ENCODE measurements at regions not wholly inside any gene's neighbourhood (a gene's known extent, or its start where the extent isn't known, plus 50 kb on each side); places are given as distances from the start of the nearest gene placed in this dataset.

DNA sequence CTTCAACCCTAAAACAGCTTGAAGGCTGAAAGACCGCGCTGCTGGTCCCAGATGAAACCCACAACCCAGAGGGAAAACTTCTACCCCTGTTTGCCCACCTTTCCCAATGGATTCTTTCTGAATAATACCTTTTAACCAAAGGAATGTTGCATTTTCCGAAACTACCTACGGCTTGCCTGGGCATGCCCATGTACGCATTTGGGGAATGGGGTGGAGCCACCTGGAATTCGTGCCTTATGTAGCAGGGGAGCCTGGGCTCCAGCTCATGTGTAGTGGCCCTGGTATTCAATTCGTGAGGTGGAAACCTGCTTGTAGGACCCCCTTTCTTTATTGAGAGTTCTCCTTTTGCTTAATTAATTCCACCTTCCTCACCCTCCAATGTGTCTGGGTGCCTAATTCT, 256.6 kb upstream of the RGS18 start:
- peaks cover 0 to 5% (median 0%) of the 10 kb centered on the region in 5 experiments for H3K9me3 ChIP-seq (ENCODE audit: control extremely low read depth in 1 of 5, control insufficient read depth in 4 of 5, insufficient read depth in 2 of 5, low read depth in 1 of 5, low read length in 4 of 5)
- DNase-seq: no peak
- no peak overlapping the region for H3K27ac ChIP-seq (ENCODE audit: insufficient read depth in 1 of 2, low read depth in 1 of 2, low read length in 2 of 2, poor library complexity in 1 of 2, severe bottlenecking in 2 of 2)
- no peaks in the 10 kb centered on the region for H3K4me1 ChIP-seq (ENCODE audit: control extremely low read depth in 1 of 4, control insufficient read depth in 4 of 4, insufficient read depth in 4 of 4, low read length in 3 of 4)
- H3K36me3 ChIP-seq (ENCODE audit: control insufficient read depth in 4 of 4, insufficient read depth in 4 of 4, low read length in 3 of 4): no peaks in the 10 kb centered on the region
- H3K27me3 ChIP-seq (replicated peaks in 2 of 5; ENCODE audit: control insufficient read depth in 4 of 5, insufficient read depth in 5 of 5, low read length in 4 of 5): no peaks in the 10 kb centered on the region
- CTCF ChIA-PET: no interaction called here
- no peak overlapping the region for H3K4me3 ChIP-seq (ENCODE audit: control insufficient read depth in 1 of 7, extremely low read depth in 1 of 7, insufficient read depth in 4 of 7, low read depth in 2 of 7, low read length in 6 of 7)
- WGBS (ENCODE audit: insufficient coverage): 96% methylated on average over 6 of the region's 7 CpGs
- POLR2A ChIA-PET: no interaction called here

DNA sequence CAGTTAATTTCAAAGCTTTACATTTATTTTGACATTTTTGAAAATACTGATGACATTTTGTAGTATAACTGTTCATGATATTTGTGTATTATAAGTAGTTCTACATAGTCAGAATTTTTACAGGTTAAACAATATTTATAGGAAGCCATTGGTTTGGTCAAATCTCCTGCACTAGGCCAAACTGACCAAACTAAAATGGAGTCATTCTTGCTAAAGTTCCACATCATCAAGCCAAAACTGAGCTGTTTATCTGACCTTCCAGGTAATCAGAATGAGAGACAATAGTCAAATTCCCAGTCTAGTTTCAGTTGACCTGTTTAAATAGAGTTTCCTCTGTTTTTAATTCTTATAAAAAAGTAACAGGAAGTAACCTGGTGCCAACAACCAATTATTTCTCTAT, 253.3 kb upstream of the RGS18 start:
- no peaks in the 10 kb centered on the region for H3K36me3 ChIP-seq (ENCODE audit: control insufficient read depth in 4 of 4, insufficient read depth in 4 of 4, low read length in 3 of 4)
- H3K4me1 ChIP-seq (ENCODE audit: control extremely low read depth in 1 of 4, control insufficient read depth in 4 of 4, insufficient read depth in 4 of 4, low read length in 3 of 4): no peaks in the 10 kb centered on the region
- POLR2A ChIA-PET: no interaction called here
- no peaks in the 10 kb centered on the region for H3K27me3 ChIP-seq (replicated peaks in 2 of 5; ENCODE audit: control insufficient read depth in 4 of 5, insufficient read depth in 5 of 5, low read length in 4 of 5)
- no peak for DNase-seq
- no peak overlapping the region for H3K4me3 ChIP-seq (ENCODE audit: control insufficient read depth in 1 of 7, extremely low read depth in 1 of 7, insufficient read depth in 4 of 7, low read depth in 2 of 7, low read length in 6 of 7)
- peaks cover 0 to 5% (median 0%) of the 10 kb centered on the region in 5 experiments for H3K9me3 ChIP-seq (ENCODE audit: control extremely low read depth in 1 of 5, control insufficient read depth in 4 of 5, insufficient read depth in 2 of 5, low read depth in 1 of 5, low read length in 4 of 5)
- CTCF ChIA-PET: no interaction called here
- no peak overlapping the region for H3K27ac ChIP-seq (ENCODE audit: insufficient read depth in 1 of 2, low read depth in 1 of 2, low read length in 2 of 2, poor library complexity in 1 of 2, severe bottlenecking in 2 of 2)

GRCh38 chr1:191905781-191906180, 252.5 kb upstream of the RGS18 start:
- Histone ChIP-seq H3K27ac (ENCODE audit: insufficient read depth in 1 of 2, low read depth in 1 of 2, low read length in 2 of 2, poor library complexity in 1 of 2, severe bottlenecking in 2 of 2) (no peak overlapping the region), H3K4me3 (ENCODE audit: control insufficient read depth in 1 of 7, extremely low read depth in 1 of 7, insufficient read depth in 4 of 7, low read depth in 2 of 7, low read length in 6 of 7) (no peak overlapping the region), H3K36me3 (ENCODE audit: control insufficient read depth in 4 of 4, insufficient read depth in 4 of 4, low read length in 3 of 4) (no peaks in the 10 kb centered on the region), H3K27me3 (replicated peaks in 2 of 5; ENCODE audit: control insufficient read depth in 4 of 5, insufficient read depth in 5 of 5, low read length in 4 of 5) (no peaks in the 10 kb centered on the region), H3K4me1 (ENCODE audit: control extremely low read depth in 1 of 4, control insufficient read depth in 4 of 4, insufficient read depth in 4 of 4, low read length in 3 of 4) (no peaks in the 10 kb centered on the region), H3K9me3 (ENCODE audit: control extremely low read depth in 1 of 5, control insufficient read depth in 4 of 5, insufficient read depth in 2 of 5, low read depth in 1 of 5, low read length in 4 of 5) (peaks cover 0 to 5% (median 0%) of the 10 kb centered on the region in 5 experiments)
- ChIA-PET POLR2A (no interaction called here), CTCF (no interaction called here)
- DNase-seq: no peak
- no CpG with 5 or more reads among the region's 1 CpG for WGBS (ENCODE audit: insufficient coverage)

DNA sequence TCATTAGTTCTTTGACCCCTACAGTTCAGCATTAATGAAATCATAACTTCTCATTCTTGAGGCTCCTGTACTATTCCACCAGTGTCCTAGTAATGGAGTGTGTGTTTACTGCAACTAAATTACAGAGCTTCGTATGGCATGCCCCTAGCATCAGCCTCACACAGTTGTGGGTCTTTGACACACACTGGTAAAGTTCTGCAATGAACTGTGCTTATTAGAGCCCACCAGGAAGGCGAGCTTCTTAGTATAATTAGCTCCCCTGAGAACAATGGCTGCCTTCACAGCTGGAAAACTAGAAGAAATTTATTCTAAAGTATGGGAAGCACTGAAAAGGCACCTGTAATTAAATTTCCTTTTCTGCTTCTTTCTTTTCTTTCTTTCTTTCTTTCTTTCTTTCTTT, 251.1 kb upstream of the RGS18 start:
- H3K4me3 ChIP-seq (ENCODE audit: control insufficient read depth in 1 of 7, extremely low read depth in 1 of 7, insufficient read depth in 4 of 7, low read depth in 2 of 7, low read length in 6 of 7): no peak overlapping the region
- CTCF ChIA-PET: no interaction called here
- no peak overlapping the region for H3K27ac ChIP-seq (ENCODE audit: insufficient read depth in 1 of 2, low read depth in 1 of 2, low read length in 2 of 2, poor library complexity in 1 of 2, severe bottlenecking in 2 of 2)
- no peaks in the 10 kb centered on the region for H3K36me3 ChIP-seq (ENCODE audit: control insufficient read depth in 4 of 4, insufficient read depth in 4 of 4, low read length in 3 of 4)
- H3K4me1 ChIP-seq (ENCODE audit: control extremely low read depth in 1 of 4, control insufficient read depth in 4 of 4, insufficient read depth in 4 of 4, low read length in 3 of 4): no peaks in the 10 kb centered on the region
- POLR2A ChIA-PET: no interaction called here
- peaks cover 0 to 3% (median 0%) of the 10 kb centered on the region in 5 experiments for H3K9me3 ChIP-seq (ENCODE audit: control extremely low read depth in 1 of 5, control insufficient read depth in 4 of 5, insufficient read depth in 2 of 5, low read depth in 1 of 5, low read length in 4 of 5)
- no peaks in the 10 kb centered on the region for H3K27me3 ChIP-seq (replicated peaks in 2 of 5; ENCODE audit: control insufficient read depth in 4 of 5, insufficient read depth in 5 of 5, low read length in 4 of 5)
- 93% methylated on average over 2 of the region's 2 CpGs for WGBS (ENCODE audit: insufficient coverage)
- DNase-seq: no peak

DNA sequence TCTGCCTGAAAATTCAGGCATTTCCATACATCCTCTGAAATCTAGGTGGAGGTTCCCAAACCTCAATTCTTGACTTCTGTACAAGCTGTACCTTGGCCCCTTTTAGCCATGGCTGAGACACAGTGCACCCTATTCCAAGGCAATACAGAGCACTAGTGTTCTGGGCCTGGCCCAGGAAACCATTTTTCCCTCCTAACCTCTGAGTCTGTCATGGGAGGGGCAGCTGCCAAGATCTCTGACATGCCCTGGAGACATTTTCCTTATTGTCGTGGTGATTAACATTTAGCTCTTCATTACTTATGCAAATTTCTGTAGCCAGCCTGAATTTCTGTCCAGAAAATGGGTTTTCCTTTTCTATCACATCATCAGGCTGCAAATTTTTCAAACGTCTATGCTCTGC, 248.0 kb upstream of the RGS18 start:
- Histone ChIP-seq H3K4me3 (ENCODE audit: control insufficient read depth in 1 of 7, extremely low read depth in 1 of 7, insufficient read depth in 4 of 7, low read depth in 2 of 7, low read length in 6 of 7) (no peak overlapping the region), H3K36me3 (ENCODE audit: control insufficient read depth in 4 of 4, insufficient read depth in 4 of 4, low read length in 3 of 4) (no peaks in the 10 kb centered on the region), H3K9me3 (ENCODE audit: control extremely low read depth in 1 of 5, control insufficient read depth in 4 of 5, insufficient read depth in 2 of 5, low read depth in 1 of 5, low read length in 4 of 5) (peaks cover 0 to 2% (median 0%) of the 10 kb centered on the region in 5 experiments), H3K4me1 (ENCODE audit: control extremely low read depth in 1 of 4, control insufficient read depth in 4 of 4, insufficient read depth in 4 of 4, low read length in 3 of 4) (no peaks in the 10 kb centered on the region), H3K27ac (ENCODE audit: insufficient read depth in 1 of 2, low read depth in 1 of 2, low read length in 2 of 2, poor library complexity in 1 of 2, severe bottlenecking in 2 of 2) (no peak overlapping the region), H3K27me3 (replicated peaks in 2 of 5; ENCODE audit: control insufficient read depth in 4 of 5, insufficient read depth in 5 of 5, low read length in 4 of 5) (no peaks in the 10 kb centered on the region)
- POLR2A ChIA-PET: no interaction called here
- CTCF ChIA-PET: no interaction called here
- no peak for DNase-seq
- WGBS (ENCODE audit: insufficient coverage): 100% methylated on average over 2 of the region's 2 CpGs

GRCh38 chr1:191912517-191912916, 245.7 kb upstream of the RGS18 start:
- Histone ChIP-seq H3K27me3 (replicated peaks in 2 of 5; ENCODE audit: control insufficient read depth in 4 of 5, insufficient read depth in 5 of 5, low read length in 4 of 5) (no peaks in the 10 kb centered on the region), H3K4me3 (ENCODE audit: control insufficient read depth in 1 of 7, extremely low read depth in 1 of 7, insufficient read depth in 4 of 7, low read depth in 2 of 7, low read length in 6 of 7) (no peak overlapping the region), H3K36me3 (ENCODE audit: control insufficient read depth in 4 of 4, insufficient read depth in 4 of 4, low read length in 3 of 4) (no peaks in the 10 kb centered on the region), H3K9me3 (ENCODE audit: control extremely low read depth in 1 of 5, control insufficient read depth in 4 of 5, insufficient read depth in 2 of 5, low read depth in 1 of 5, low read length in 4 of 5) (peaks cover 0 to 2% (median 0%) of the 10 kb centered on the region in 5 experiments), H3K4me1 (ENCODE audit: control extremely low read depth in 1 of 4, control insufficient read depth in 4 of 4, insufficient read depth in 4 of 4, low read length in 3 of 4) (no peaks in the 10 kb centered on the region), H3K27ac (ENCODE audit: insufficient read depth in 1 of 2, low read depth in 1 of 2, low read length in 2 of 2, poor library complexity in 1 of 2, severe bottlenecking in 2 of 2) (no peak overlapping the region)
- DNase-seq: no peak
- 100% methylated on average over 1 of the region's 1 CpG for WGBS (ENCODE audit: insufficient coverage)
- ChIA-PET CTCF (no interaction called here), POLR2A (no interaction called here)

- no peak overlapping the region for H3K4me3 ChIP-seq (ENCODE audit: control insufficient read depth in 1 of 7, extremely low read depth in 1 of 7, insufficient read depth in 4 of 7, low read depth in 2 of 7, low read length in 6 of 7)
- no peaks in the 10 kb centered on the region for H3K36me3 ChIP-seq (ENCODE audit: control insufficient read depth in 4 of 4, insufficient read depth in 4 of 4, low read length in 3 of 4)
- H3K9me3 ChIP-seq (ENCODE audit: control extremely low read depth in 1 of 5, control insufficient read depth in 4 of 5, insufficient read depth in 2 of 5, low read depth in 1 of 5, low read length in 4 of 5): no peaks in the 10 kb centered on the region
- H3K4me1 ChIP-seq (ENCODE audit: control extremely low read depth in 1 of 4, control insufficient read depth in 4 of 4, insufficient read depth in 4 of 4, low read length in 3 of 4): no peaks in the 10 kb centered on the region
- DNase-seq: no peak
- no peaks in the 10 kb centered on the region for H3K27me3 ChIP-seq (replicated peaks in 2 of 5; ENCODE audit: control insufficient read depth in 4 of 5, insufficient read depth in 5 of 5, low read length in 4 of 5)
- POLR2A ChIA-PET: no interaction called here
- no peak overlapping the region for H3K27ac ChIP-seq (ENCODE audit: insufficient read depth in 1 of 2, low read depth in 1 of 2, low read length in 2 of 2, poor library complexity in 1 of 2, severe bottlenecking in 2 of 2)
- CTCF ChIA-PET: no interaction called here
These were observed 244.8 kb upstream of the RGS18 start for GRCh38 chr1:191913260-191913977.
